NT2/D1 (cell line): ENCODE measurements at regions not wholly inside any gene's neighbourhood (a gene's known extent, or its start where the extent isn't known, plus 50 kb on each side); places are given as distances from the start of the nearest gene placed in this dataset.

Experiments used
- DNase-seq: peaks from one replicate; pipeline ENCODE4 v3.0.0-alpha.2; 2011; ENCODE audit warnings: low read depth, low spot score
- H3K27me3 ChIP-seq: 2 replicates; pipeline ENCODE4 v1.6.0; 2011; ENCODE audit warnings: mild to moderate bottlenecking; ENCODE audit not compliant: insufficient read length, insufficient read depth
- H3K36me3 ChIP-seq: 2 replicates; pipeline ENCODE4 v1.6.1; 2011; ENCODE audit warnings: mild to moderate bottlenecking, low read length, mixed read lengths; ENCODE audit not compliant: insufficient read depth, insufficient read length
- H3K4me1 ChIP-seq: 2 replicates; pipeline ENCODE4 v1.5.1; 2011; ENCODE audit not compliant: insufficient read depth, insufficient read length
- H3K4me3 ChIP-seq: 2 replicates; pipeline ENCODE4 v1.5.1; 2011; ENCODE audit warnings: low read depth; ENCODE audit not compliant: insufficient read length
- H3K9ac ChIP-seq: 2 replicates; pipeline ENCODE4 v1.6.0; 2011; ENCODE audit warnings: low read depth; ENCODE audit not compliant: insufficient read length
- H3K9me3 ChIP-seq: 2 replicates; pipeline ENCODE4 v1.5.1; 2011; ENCODE audit warnings: mild to moderate bottlenecking, low read length; ENCODE audit not compliant: insufficient read depth
- SUZ12 ChIP-seq: IDR thresholded peaks from 2 replicates; pipeline ENCODE4 v1.6.1; 2011; ENCODE audit not compliant: insufficient read length, insufficient read depth; ENCODE audit errors: extremely low read depth
- YY1 ChIP-seq: IDR thresholded peaks from 2 replicates; pipeline ENCODE4 v1.6.1; 2011; ENCODE audit not compliant: insufficient read length, insufficient read depth
- ZNF274 ChIP-seq: IDR thresholded peaks from 2 replicates; pipeline ENCODE4 v1.6.1; 2011; ENCODE audit warnings: mild to moderate bottlenecking, low read depth, low read length

- no peak for TF ChIP-seq SUZ12
- no peak for TF ChIP-seq ZNF274
- no peak for TF ChIP-seq YY1
- H3K27me3 ChIP-seq, result peaks cover 2% of the 10 kb centered on the region
- H3K9me3 ChIP-seq, result no peaks in the 10 kb centered on the region
- DNase-seq, result no peak
- H3K4me3 ChIP-seq, result no peak overlapping the region
- H3K9ac ChIP-seq, result no peak overlapping the region
- H3K36me3 ChIP-seq, result no peaks in the 10 kb centered on the region
- peaks cover 5% of the 10 kb centered on the region for H3K4me1 ChIP-seq
These were observed 197.9 kb upstream of the CDH11 start for GRCh38 chr16:65319621-65320231.

GRCh38 chr16:65318590-65319257 is 196.9 kb upstream of the CDH11 start:
- H3K36me3 ChIP-seq, result no peaks in the 10 kb centered on the region
- peak; percentile 80 for DNase-seq
- peaks cover 5% of the 10 kb centered on the region for H3K4me1 ChIP-seq
- H3K9me3 ChIP-seq, result no peaks in the 10 kb centered on the region
- no peak overlapping the region for H3K9ac ChIP-seq
- H3K27me3 ChIP-seq, result peaks cover 2% of the 10 kb centered on the region
- no peak overlapping the region for H3K4me3 ChIP-seq
- TF ChIP-seq YY1 (no peak), SUZ12 (no peak), ZNF274 (no peak)

GRCh38 chr16:65318138-65318537 is 196.3 kb upstream of the CDH11 start:
- Histone ChIP-seq H3K9ac (no peak overlapping the region), H3K9me3 (no peaks in the 10 kb centered on the region), H3K27me3 (peaks cover 2% of the 10 kb centered on the region), H3K4me3 (no peak overlapping the region), H3K36me3 (no peaks in the 10 kb centered on the region), H3K4me1 (peaks cover 5% of the 10 kb centered on the region)
- DNase-seq, result peak; percentile 30
- TF ChIP-seq YY1, result no peak
- TF ChIP-seq ZNF274, result no peak
- no peak for TF ChIP-seq SUZ12

GRCh38 chr16:65316808-65317207 is 194.9 kb upstream of the CDH11 start:
- H3K9ac ChIP-seq, result no peak overlapping the region
- no peak for DNase-seq
- TF ChIP-seq ZNF274, result no peak
- TF ChIP-seq SUZ12, result no peak
- no peak for TF ChIP-seq YY1
- no peak overlapping the region for H3K4me3 ChIP-seq
- H3K9me3 ChIP-seq, result no peaks in the 10 kb centered on the region
- peaks cover 5% of the 10 kb centered on the region for H3K4me1 ChIP-seq
- H3K36me3 ChIP-seq, result no peaks in the 10 kb centered on the region
- peaks cover 2% of the 10 kb centered on the region for H3K27me3 ChIP-seq

GRCh38 chr16:65315081-65315780 is 193.4 kb upstream of the CDH11 start:
- H3K27me3 ChIP-seq, result peaks cover 2% of the 10 kb centered on the region
- H3K36me3 ChIP-seq, result no peaks in the 10 kb centered on the region
- H3K9me3 ChIP-seq, result no peaks in the 10 kb centered on the region
- peaks cover 5% of the 10 kb centered on the region for H3K4me1 ChIP-seq
- no peak overlapping the region for H3K4me3 ChIP-seq
- TF ChIP-seq SUZ12 (no peak), YY1 (no peak), ZNF274 (no peak)
- no peak overlapping the region for H3K9ac ChIP-seq
- DNase-seq, result no peak

- DNase-seq, result no peak
- Histone ChIP-seq H3K9ac (no peak overlapping the region), H3K9me3 (no peaks in the 10 kb centered on the region), H3K4me3 (no peak overlapping the region), H3K4me1 (peaks cover 5% of the 10 kb centered on the region), H3K36me3 (no peaks in the 10 kb centered on the region), H3K27me3 (peaks cover 2% of the 10 kb centered on the region)
- TF ChIP-seq SUZ12 (no peak), YY1 (no peak), ZNF274 (no peak)
These were observed 192.8 kb upstream of the CDH11 start for GRCh38 chr16:65314627-65315008.
